Astrocyte of the cerebellum (primary cell): ENCODE measurements at regions not wholly inside any gene's neighbourhood (a gene's known extent, or its start where the extent isn't known, plus 50 kb on each side); places are given as distances from the start of the nearest gene placed in this dataset.

Source experiments
- DNase-seq: peaks from one replicate; pipeline ENCODE4 v3.0.0-alpha.2; 2011; ENCODE audit warnings: low read depth
- H3K4me3 ChIP-seq: 2 replicates; pipeline ENCODE4 v1.5.1; 2011; ENCODE audit warnings: mild to moderate bottlenecking, low read depth, low read length, moderate library complexity
- CTCF ChIP-seq: IDR thresholded peaks from 2 replicates; pipeline ENCODE4 v1.5.1; 2012; ENCODE audit warnings: low read length, low read depth, moderate library complexity, mild to moderate bottlenecking; ENCODE audit errors: missing control alignments
- in situ Hi-C: cut with HindIII; loops from 2 replicates; pipeline ENCODE4 v1.10.0; 2017; ENCODE audit warnings: low sequenced_read_pairs

GRCh38 chr5:17690473-17690872, 56.2 kb downstream of the TAF11L14 start:
- no peak for TF ChIP-seq CTCF
- no peak for DNase-seq
- H3K4me3 ChIP-seq, result no peak overlapping the region
- in situ Hi-C loops, result no loop called here

GRCh38 chr5:17691762-17692161, 57.5 kb downstream of the TAF11L14 start:
- no peak for TF ChIP-seq CTCF
- no peak for DNase-seq
- H3K4me3 ChIP-seq, result no peak overlapping the region
- in situ Hi-C loops, result no loop called here

GRCh38 chr5:17694371-17694770, 60.1 kb downstream of the TAF11L14 start:
- in situ Hi-C loops, result no loop called here
- DNase-seq, result no peak
- no peak for TF ChIP-seq CTCF
- no peak overlapping the region for H3K4me3 ChIP-seq

- no peak for TF ChIP-seq CTCF
- in situ Hi-C loops, result no loop called here
- H3K4me3 ChIP-seq, result no peak overlapping the region
- DNase-seq, result no peak
These were observed 60.7 kb downstream of the TAF11L14 start for GRCh38 chr5:17694914-17695313.

GRCh38 chr5:17696627-17697026, 62.4 kb downstream of the TAF11L14 start:
- no peak for DNase-seq
- no peak for TF ChIP-seq CTCF
- no peak overlapping the region for H3K4me3 ChIP-seq
- in situ Hi-C loops, result no loop called here

- H3K4me3 ChIP-seq, result no peak overlapping the region
- DNase-seq, result no peak
- no peak for TF ChIP-seq CTCF
- in situ Hi-C loops, result no loop called here
These were observed 63.4 kb downstream of the TAF11L14 start for GRCh38 chr5:17697671-17698070.

- no peak overlapping the region for H3K4me3 ChIP-seq
- in situ Hi-C loops, result no loop called here
- no peak for TF ChIP-seq CTCF
- no peak for DNase-seq
These were observed 74.9 kb downstream of the TAF11L14 start for GRCh38 chr5:17709011-17709710.
